ENCODE measurements at regions not wholly inside any gene's neighbourhood (a gene's known extent, or its start where the extent isn't known, plus 50 kb on each side); places are given as distances from the start of the nearest gene placed in this dataset.
A peak's percentile ranks its signal among the peaks of the same experiment; 100 is the strongest.

- no peak for DNase-seq
- in situ Hi-C loops (cut with MboI; ENCODE audit: low pct_unique_long_range_greater_than_20kb, low sequenced_read_pairs), result no loop called here
Measured at GRCh38 chr12:98217257-98217656, 298.1 kb upstream of the TMPO start.

- DNase-seq, result no peak
- in situ Hi-C loops (cut with MboI; ENCODE audit: low pct_unique_long_range_greater_than_20kb, low sequenced_read_pairs), result no loop called here
Measured at GRCh38 chr12:98220636-98221035, 294.8 kb upstream of the TMPO start.

- in situ Hi-C loops (cut with MboI; ENCODE audit: low pct_unique_long_range_greater_than_20kb, low sequenced_read_pairs), result no loop called here
- DNase-seq, result no peak
Measured at GRCh38 chr12:98221243-98221808, 294.1 kb upstream of the TMPO start.

- in situ Hi-C loops (cut with MboI; ENCODE audit: low pct_unique_long_range_greater_than_20kb, low sequenced_read_pairs), result no loop called here
- DNase-seq, result no peak
Measured at GRCh38 chr12:98222135-98222534, 293.3 kb upstream of the TMPO start.

GRCh38 chr12:98224584-98225221 is 290.7 kb upstream of the TMPO start:
- in situ Hi-C loops (cut with MboI; ENCODE audit: low pct_unique_long_range_greater_than_20kb, low sequenced_read_pairs), result no loop called here
- DNase-seq, result no peak

GRCh38 chr12:98227162-98227561 is 288.2 kb upstream of the TMPO start:
- in situ Hi-C loops (cut with MboI; ENCODE audit: low pct_unique_long_range_greater_than_20kb, low sequenced_read_pairs), result no loop called here
- DNase-seq, result peak; percentile 47

GRCh38 chr12:98228683-98229539 is 286.5 kb upstream of the TMPO start:
- DNase-seq, result no peak
- in situ Hi-C loops (cut with MboI; ENCODE audit: low pct_unique_long_range_greater_than_20kb, low sequenced_read_pairs), result no loop called here

GRCh38 chr12:98229540-98229924 is 285.9 kb upstream of the TMPO start:
- no peak for DNase-seq
- in situ Hi-C loops (cut with MboI; ENCODE audit: low pct_unique_long_range_greater_than_20kb, low sequenced_read_pairs), result no loop called here

GRCh38 chr12:98232753-98233390 is 282.5 kb upstream of the TMPO start:
- DNase-seq, result no peak
- in situ Hi-C loops (cut with MboI; ENCODE audit: low pct_unique_long_range_greater_than_20kb, low sequenced_read_pairs), result no loop called here

- in situ Hi-C loops (cut with MboI; ENCODE audit: low pct_unique_long_range_greater_than_20kb, low sequenced_read_pairs), result no loop called here
- DNase-seq, result no peak
Measured at GRCh38 chr12:98235301-98235700, 280.1 kb upstream of the TMPO start.

GRCh38 chr12:98238515-98239130 is 276.8 kb upstream of the TMPO start:
- no peak for DNase-seq
- in situ Hi-C loops (cut with MboI; ENCODE audit: low pct_unique_long_range_greater_than_20kb, low sequenced_read_pairs), result no loop called here

- no peak for DNase-seq
- in situ Hi-C loops (cut with MboI; ENCODE audit: low pct_unique_long_range_greater_than_20kb, low sequenced_read_pairs), result no loop called here
Measured at GRCh38 chr12:98243190-98243589, 272.2 kb upstream of the TMPO start.

- no peak for DNase-seq
- in situ Hi-C loops (cut with MboI; ENCODE audit: low pct_unique_long_range_greater_than_20kb, low sequenced_read_pairs), result no loop called here
Measured at GRCh38 chr12:98244136-98244535, 271.3 kb upstream of the TMPO start.

- no peak for DNase-seq
- in situ Hi-C loops (cut with MboI; ENCODE audit: low pct_unique_long_range_greater_than_20kb, low sequenced_read_pairs), result no loop called here
Measured at GRCh38 chr12:98253207-98254037, 262.0 kb upstream of the TMPO start.

- DNase-seq, result no peak
- in situ Hi-C loops (cut with MboI; ENCODE audit: low pct_unique_long_range_greater_than_20kb, low sequenced_read_pairs), result no loop called here
Measured at GRCh38 chr12:98256830-98257229, 258.6 kb upstream of the TMPO start.

GRCh38 chr12:98259693-98260092 is 255.7 kb upstream of the TMPO start:
- no peak for DNase-seq
- in situ Hi-C loops (cut with MboI; ENCODE audit: low pct_unique_long_range_greater_than_20kb, low sequenced_read_pairs), result no loop called here

- in situ Hi-C loops (cut with MboI; ENCODE audit: low pct_unique_long_range_greater_than_20kb, low sequenced_read_pairs), result no loop called here
- no peak for DNase-seq
Measured at GRCh38 chr12:98260276-98260675, 255.1 kb upstream of the TMPO start.

GRCh38 chr12:98262902-98263301 is 252.5 kb upstream of the TMPO start:
- in situ Hi-C loops (cut with MboI; ENCODE audit: low pct_unique_long_range_greater_than_20kb, low sequenced_read_pairs), result no loop called here

More at GRCh38 chr12:98262902-98263301, 252.5 kb upstream of the TMPO start:
- no peak for DNase-seq

Measured in KBM-7 (cell line).